ENCODE measurements at regions not wholly inside any gene's neighbourhood (a gene's known extent, or its start where the extent isn't known, plus 50 kb on each side); places are given as distances from the start of the nearest gene placed in this dataset.
"Not testable (repeated sequence)": the region's sequence is repeated elsewhere in the genome, so short reads cannot be mapped to it uniquely, and the experiment has no call there.

- DNase-seq (ENCODE audit: low read depth): no peak
Observed at GRCh38 chr14:55805250-55805649, 225.2 kb downstream of the KTN1 start.

- DNase-seq (ENCODE audit: low read depth): peak; percentile 66
Observed at GRCh38 chr14:55807053-55807880, 227.3 kb downstream of the KTN1 start.

- DNase-seq (ENCODE audit: low read depth): no peak
Observed at GRCh38 chr14:55807881-55808379, 227.9 kb downstream of the KTN1 start.

- no peak for DNase-seq (ENCODE audit: low read depth)
Observed at GRCh38 chr14:55813630-55814029, 233.6 kb downstream of the KTN1 start.

- DNase-seq (ENCODE audit: low read depth): no peak
Observed at GRCh38 chr14:55814064-55814463, 234.1 kb downstream of the KTN1 start.

GRCh38 chr14:55814873-55815272 lies 234.9 kb downstream of the KTN1 start:
- no peak for DNase-seq (ENCODE audit: low read depth)

- no peak for DNase-seq (ENCODE audit: low read depth)
Observed at GRCh38 chr14:55816225-55816624, 236.2 kb downstream of the KTN1 start.

GRCh38 chr14:55819610-55820304 lies 239.8 kb downstream of the KTN1 start:
- DNase-seq (ENCODE audit: low read depth): no peak

GRCh38 chr14:55822906-55823305 lies 242.9 kb downstream of the KTN1 start:
- DNase-seq (ENCODE audit: low read depth): no peak

GRCh38 chr14:55832122-55832911 lies 252.3 kb downstream of the KTN1 start:
- no peak for DNase-seq (ENCODE audit: low read depth)

GRCh38 chr14:55832974-55833373 lies 253.0 kb downstream of the KTN1 start:
- no peak for DNase-seq (ENCODE audit: low read depth)

GRCh38 chr14:55834390-55834789 lies 254.4 kb downstream of the KTN1 start:
- no peak for DNase-seq (ENCODE audit: low read depth)

- DNase-seq (ENCODE audit: low read depth): no peak
Observed at GRCh38 chr14:55835985-55836384, 256.0 kb downstream of the KTN1 start.

- no peak for DNase-seq (ENCODE audit: low read depth)
Observed at GRCh38 chr14:55837467-55837866, 257.5 kb downstream of the KTN1 start.

- DNase-seq (ENCODE audit: low read depth): no peak
Observed at GRCh38 chr14:55838529-55839052, 258.6 kb downstream of the KTN1 start.

GRCh38 chr14:55839301-55839947 lies 259.4 kb downstream of the KTN1 start:
- not testable (repeated sequence) for DNase-seq (ENCODE audit: low read depth)

GRCh38 chr14:55840821-55841220 lies 260.8 kb downstream of the KTN1 start:
- DNase-seq (ENCODE audit: low read depth): no peak

- no peak for DNase-seq (ENCODE audit: low read depth)
Observed at GRCh38 chr14:55841625-55842024, 261.6 kb downstream of the KTN1 start.

GRCh38 chr14:55843718-55844403 lies 263.9 kb downstream of the KTN1 start:
- DNase-seq (ENCODE audit: low read depth): no peak

- DNase-seq (ENCODE audit: low read depth): no peak
Observed at GRCh38 chr14:55845963-55846825, 266.2 kb downstream of the KTN1 start.
